GM23338 (cell line): ENCODE measurements at regions not wholly inside any gene's neighbourhood (a gene's known extent, or its start where the extent isn't known, plus 50 kb on each side); places are given as distances from the start of the nearest gene placed in this dataset.

Experiments
- ATAC-seq: fragments of 200-7000 bp; cut with Tn5 transposase; 3 replicates; pipeline ENCODE4 v1.9.1; 2020
- DNase-seq: peaks from one replicate; pipeline ENCODE4 v3.0.0-alpha.2; 2015; ENCODE audit warnings: low spot score
- H2AFZ ChIP-seq: fragments of 200-600 bp; sonication (generic); 2 replicates; pipeline ENCODE4 v1.8.0; 2016; ENCODE audit warnings: antibody characterized with exemption, mild to moderate bottlenecking, moderate library complexity
- H3F3A ChIP-seq: fragments of 200-600 bp; sonication (generic); replicated peaks from 2 replicates; pipeline ENCODE4 v1.8.0; 2017; ENCODE audit warnings: antibody characterized with exemption, mixed run types, low read depth
- H3K27ac ChIP-seq: fragments of 200-600 bp; sonication (generic); 2 replicates; pipeline ENCODE4 v1.6.1; 2016; ENCODE audit warnings: low read depth
- H3K27me3 ChIP-seq: fragments of 200-600 bp; sonication (generic); 2 replicates; pipeline ENCODE4 v1.8.0; 2016; ENCODE audit warnings: mild to moderate bottlenecking, mixed run types, moderate library complexity; ENCODE audit not compliant: insufficient read depth
- H3K36me3 ChIP-seq: fragments of 200-600 bp; sonication (generic); 2 replicates; pipeline ENCODE4 v1.8.0; 2016; ENCODE audit warnings: mild to moderate bottlenecking; ENCODE audit not compliant: insufficient read depth
- H3K4me1 ChIP-seq: fragments of 200-600 bp; sonication (generic); 2 replicates; pipeline ENCODE4 v1.8.0; 2016; ENCODE audit warnings: mild to moderate bottlenecking, moderate library complexity; ENCODE audit not compliant: insufficient read depth
- H3K4me2 ChIP-seq: fragments of 200-600 bp; sonication (generic); 2 replicates; pipeline ENCODE4 v1.7.1; 2017; ENCODE audit warnings: mixed run types
- H3K4me3 ChIP-seq: fragments of 200-600 bp; sonication (generic); 2 replicates; pipeline ENCODE4 v1.6.1; 2016; ENCODE audit warnings: mixed run types
- H3K79me2 ChIP-seq: fragments of 200-600 bp; sonication (generic); replicated peaks from 2 replicates; pipeline ENCODE4 v1.8.0; 2017; ENCODE audit warnings: mild to moderate bottlenecking; ENCODE audit not compliant: insufficient read depth
- H3K9me2 ChIP-seq: fragments of 200-600 bp; sonication (generic); 2 replicates; pipeline ENCODE4 v1.8.0; 2017; ENCODE audit not compliant: insufficient read depth
- H4K20me1 ChIP-seq: fragments of 200-600 bp; sonication (generic); replicated peaks from 2 replicates; pipeline ENCODE4 v1.8.0; 2017; ENCODE audit warnings: mild to moderate bottlenecking; ENCODE audit not compliant: insufficient read depth
- H3K27ac Mint-ChIP-seq: 2 replicates; pipeline ENCODE4 v1.8.0; 2020; ENCODE audit warnings: inconsistent platforms, mild to moderate bottlenecking, moderate library complexity, mixed read lengths
- H3K27me3 Mint-ChIP-seq: 3 replicates; pipeline ENCODE4 v1.8.0; 2022; ENCODE audit warnings: low read depth, mild to moderate bottlenecking, moderate library complexity, mixed read lengths, inconsistent platforms; ENCODE audit not compliant: insufficient read depth, poor library complexity
- H3K36me3 Mint-ChIP-seq: 3 replicates; pipeline ENCODE4 v1.8.0; 2021; ENCODE audit warnings: low read depth, mild to moderate bottlenecking, inconsistent platforms, moderate library complexity, mixed read lengths
- H3K4me1 Mint-ChIP-seq: 3 replicates; pipeline ENCODE4 v1.8.0; 2020; ENCODE audit warnings: mild to moderate bottlenecking, inconsistent platforms, mixed read lengths
- H3K4me3 Mint-ChIP-seq: 3 replicates; pipeline ENCODE4 v1.8.0; 2021; ENCODE audit warnings: moderate library complexity, mild to moderate bottlenecking, inconsistent platforms, mixed read lengths
- H3K9me3 Mint-ChIP-seq: 3 replicates; pipeline ENCODE4 v1.8.0; 2020; ENCODE audit warnings: moderate library complexity, mild to moderate bottlenecking, inconsistent platforms, mixed read lengths
- CREB1 ChIP-seq: fragments of 250-450 bp; sonication (Bioruptor Pico); IDR thresholded peaks from 2 replicates; pipeline ENCODE4 v1.5.0; 2020; ENCODE audit warnings: low read depth, mild to moderate bottlenecking, moderate library complexity
- EZH2 ChIP-seq: fragments of 200-600 bp; sonication (generic); IDR thresholded peaks from one replicate; pipeline ENCODE4 v1.8.0; 2017; ENCODE audit warnings: antibody characterized with exemption, mild to moderate bottlenecking, low read depth; ENCODE audit not compliant: unreplicated experiment
- EZH2phosphoT487 ChIP-seq: fragments of 200-600 bp; sonication (generic); IDR thresholded peaks from one replicate; pipeline ENCODE4 v1.8.1; 2018; ENCODE audit warnings: antibody characterized with exemption; ENCODE audit not compliant: unreplicated experiment
- JUNB ChIP-seq: IDR thresholded peaks from one replicate; pipeline ENCODE4 v1.6.1; 2016; ENCODE audit warnings: antibody characterized with exemption; ENCODE audit not compliant: unreplicated experiment
- NANOG ChIP-seq: IDR thresholded peaks from 2 replicates; pipeline ENCODE4 v1.6.1; 2016; ENCODE audit warnings: antibody characterized with exemption, borderline replicate concordance
- POLR2AphosphoS5 ChIP-seq: IDR thresholded peaks from 2 replicates; pipeline ENCODE4 v1.6.1; 2016; ENCODE audit warnings: antibody characterized with exemption, low read depth
- REST ChIP-seq: IDR thresholded peaks from one replicate; pipeline ENCODE4 v1.6.1; 2018; ENCODE audit warnings: antibody characterized with exemption; ENCODE audit not compliant: unreplicated experiment
- STAT1 ChIP-seq: IDR thresholded peaks from one replicate; pipeline ENCODE4 v1.6.1; 2016; ENCODE audit warnings: antibody characterized with exemption; ENCODE audit not compliant: unreplicated experiment
- ZNF114 ChIP-seq: fragments of 250-450 bp; sonication (Bioruptor Pico); IDR thresholded peaks from 2 replicates; pipeline ENCODE4 v1.5.0; 2020; ENCODE audit warnings: mild to moderate bottlenecking, moderate library complexity
- ZNF331 ChIP-seq: fragments of 250-450 bp; sonication (Bioruptor Pico); IDR thresholded peaks from 2 replicates; pipeline ENCODE4 v1.5.0; 2020; ENCODE audit warnings: low read depth, mild to moderate bottlenecking, moderate library complexity
- ZNF462 ChIP-seq: fragments of 250-450 bp; sonication (Bioruptor Pico); IDR thresholded peaks from 2 replicates; pipeline ENCODE4 v1.5.0; 2020; ENCODE audit warnings: mild to moderate bottlenecking, moderate library complexity
- TF ChIP-seq, protein P1 (sequence below), 2 experiments: fragments of 200-600 bp in 1 of 2; sonication (generic) in 1 of 2; conservative IDR thresholded peaks; 2 replicates each; pipeline versions ENCODE4 v1.5.1 to v1.6.1; 2016 to 2017; ENCODE audit warnings: antibody characterized with exemption in 2 of 2, low read depth in 2 of 2, mild to moderate bottlenecking in 2 of 2, moderate library complexity in 1 of 2
- TF ChIP-seq, protein P2 (sequence below): IDR thresholded peaks from 2 replicates; pipeline ENCODE4 v1.6.1; 2016; ENCODE audit warnings: antibody characterized with exemption

- no peaks in the 10 kb centered on the region for H3K36me3 ChIP-seq
- no peak overlapping the region for H3K4me2 ChIP-seq
- no peak overlapping the region for H3K27ac Mint-ChIP-seq
- ATAC-seq (no peak), DNase-seq (no peak)
- H2AFZ ChIP-seq, result no peak overlapping the region
- H3K4me1 Mint-ChIP-seq, result no peaks in the 10 kb centered on the region
- no peaks in the 10 kb centered on the region for H3K36me3 Mint-ChIP-seq
- no peak overlapping the region for H3K27ac ChIP-seq
- no peak overlapping the region for H3K4me3 Mint-ChIP-seq
- H3K27me3 Mint-ChIP-seq, result no peaks in the 10 kb centered on the region
- TF ChIP-seq JUNB, result no peak
- TF ChIP-seq EZH2, result no peak
- TF ChIP-seq, protein P1, sequence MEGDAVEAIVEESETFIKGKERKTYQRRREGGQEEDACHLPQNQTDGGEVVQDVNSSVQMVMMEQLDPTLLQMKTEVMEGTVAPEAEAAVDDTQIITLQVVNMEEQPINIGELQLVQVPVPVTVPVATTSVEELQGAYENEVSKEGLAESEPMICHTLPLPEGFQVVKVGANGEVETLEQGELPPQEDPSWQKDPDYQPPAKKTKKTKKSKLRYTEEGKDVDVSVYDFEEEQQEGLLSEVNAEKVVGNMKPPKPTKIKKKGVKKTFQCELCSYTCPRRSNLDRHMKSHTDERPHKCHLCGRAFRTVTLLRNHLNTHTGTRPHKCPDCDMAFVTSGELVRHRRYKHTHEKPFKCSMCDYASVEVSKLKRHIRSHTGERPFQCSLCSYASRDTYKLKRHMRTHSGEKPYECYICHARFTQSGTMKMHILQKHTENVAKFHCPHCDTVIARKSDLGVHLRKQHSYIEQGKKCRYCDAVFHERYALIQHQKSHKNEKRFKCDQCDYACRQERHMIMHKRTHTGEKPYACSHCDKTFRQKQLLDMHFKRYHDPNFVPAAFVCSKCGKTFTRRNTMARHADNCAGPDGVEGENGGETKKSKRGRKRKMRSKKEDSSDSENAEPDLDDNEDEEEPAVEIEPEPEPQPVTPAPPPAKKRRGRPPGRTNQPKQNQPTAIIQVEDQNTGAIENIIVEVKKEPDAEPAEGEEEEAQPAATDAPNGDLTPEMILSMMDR (conservative IDR thresholded peaks at IDR 0.05; ENCODE audit: low read depth in 2 of 2), result no peak
- TF ChIP-seq EZH2phosphoT487, result no peak
- no peak for TF ChIP-seq NANOG
- no peak for TF ChIP-seq POLR2AphosphoS5
- no peak for TF ChIP-seq ZNF114 (CRISPR knock-in tag)
- TF ChIP-seq ZNF331 (CRISPR knock-in tag), result no peak
- no peak for TF ChIP-seq ZNF462 (CRISPR knock-in tag)
- TF ChIP-seq, protein P2, sequence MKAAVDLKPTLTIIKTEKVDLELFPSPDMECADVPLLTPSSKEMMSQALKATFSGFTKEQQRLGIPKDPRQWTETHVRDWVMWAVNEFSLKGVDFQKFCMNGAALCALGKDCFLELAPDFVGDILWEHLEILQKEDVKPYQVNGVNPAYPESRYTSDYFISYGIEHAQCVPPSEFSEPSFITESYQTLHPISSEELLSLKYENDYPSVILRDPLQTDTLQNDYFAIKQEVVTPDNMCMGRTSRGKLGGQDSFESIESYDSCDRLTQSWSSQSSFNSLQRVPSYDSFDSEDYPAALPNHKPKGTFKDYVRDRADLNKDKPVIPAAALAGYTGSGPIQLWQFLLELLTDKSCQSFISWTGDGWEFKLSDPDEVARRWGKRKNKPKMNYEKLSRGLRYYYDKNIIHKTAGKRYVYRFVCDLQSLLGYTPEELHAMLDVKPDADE, result no peak
- TF ChIP-seq REST, result no peak
- no peak for TF ChIP-seq CREB1 (CRISPR knock-in tag)
- no peak for TF ChIP-seq STAT1
- H3F3A ChIP-seq, result no peaks in the 10 kb centered on the region
- no peaks in the 10 kb centered on the region for H3K9me2 ChIP-seq
- H3K4me1 ChIP-seq, result no peaks in the 10 kb centered on the region
- H3K4me3 ChIP-seq, result no peak overlapping the region
- H3K27me3 ChIP-seq, result no peaks in the 10 kb centered on the region
- no peaks in the 10 kb centered on the region for H3K9me3 Mint-ChIP-seq
- H3K79me2 ChIP-seq, result no peaks in the 10 kb centered on the region
- H4K20me1 ChIP-seq, result no peaks in the 10 kb centered on the region
Measured at GRCh38 chr4:177717407-177717806, 275.2 kb upstream of the AGA start.
